ENCODE measurements at regions not wholly inside any gene's neighbourhood (a gene's known extent, or its start where the extent isn't known, plus 50 kb on each side); places are given as distances from the start of the nearest gene placed in this dataset.

DNA sequence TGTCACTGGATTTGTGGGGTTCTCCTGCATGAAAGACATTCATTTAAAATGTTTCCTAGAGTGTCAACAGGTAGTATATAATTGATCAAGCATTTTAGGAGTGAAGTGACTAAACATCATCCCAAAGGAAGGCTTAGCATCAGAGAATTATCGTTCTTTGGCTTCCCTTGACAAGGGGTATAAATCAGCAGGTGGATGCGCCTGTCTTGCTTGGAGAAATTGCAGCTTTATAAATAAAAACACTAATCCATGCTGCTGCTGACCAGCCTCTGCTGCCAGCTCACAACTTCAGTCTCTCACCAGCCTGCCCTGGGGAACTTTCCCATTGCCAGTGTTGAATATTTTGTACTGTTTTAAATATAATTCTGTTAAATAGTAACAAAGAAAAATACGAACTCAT is 1184.7 kb upstream of the TENM4 start:
- no peak for DNase-seq

DNA sequence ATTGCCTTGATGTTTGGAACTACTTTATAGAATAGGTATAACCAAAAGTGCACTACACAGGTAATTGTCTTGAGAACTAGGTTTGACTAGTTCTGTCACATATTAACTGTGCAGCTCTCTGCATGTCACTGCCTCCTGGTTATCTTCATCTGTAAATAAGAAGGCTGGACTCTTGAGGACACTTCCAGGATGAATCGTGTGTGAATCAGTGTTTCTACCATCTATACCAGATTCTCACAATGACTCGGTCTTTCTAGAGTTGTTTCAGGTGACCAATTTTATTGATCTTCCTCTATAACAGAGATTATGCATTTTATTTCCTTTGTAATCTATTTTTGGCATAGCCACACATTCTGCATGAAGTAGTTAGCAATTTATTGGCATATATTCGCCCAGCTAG is 1181.0 kb upstream of the TENM4 start:
- no peak for DNase-seq

DNA sequence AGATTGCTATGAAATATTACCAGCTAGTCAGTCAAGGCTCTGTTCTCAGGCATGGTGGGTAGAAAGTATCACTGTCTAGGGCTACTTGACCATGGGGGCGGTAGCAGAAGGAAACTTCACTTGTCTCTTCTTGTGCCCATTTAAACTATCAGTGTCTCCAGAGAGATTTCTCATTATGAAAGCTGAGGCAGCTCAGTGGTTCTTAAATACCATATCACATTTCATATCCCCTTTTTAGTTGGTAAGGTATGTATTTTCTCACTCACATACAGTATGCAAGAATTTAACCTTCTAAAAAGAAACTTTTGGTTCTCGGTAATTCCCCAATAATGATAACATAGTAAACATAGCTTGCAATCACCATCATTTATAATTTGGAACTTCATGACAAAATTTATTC is 1180.0 kb upstream of the TENM4 start:
- no peak for DNase-seq

DNA sequence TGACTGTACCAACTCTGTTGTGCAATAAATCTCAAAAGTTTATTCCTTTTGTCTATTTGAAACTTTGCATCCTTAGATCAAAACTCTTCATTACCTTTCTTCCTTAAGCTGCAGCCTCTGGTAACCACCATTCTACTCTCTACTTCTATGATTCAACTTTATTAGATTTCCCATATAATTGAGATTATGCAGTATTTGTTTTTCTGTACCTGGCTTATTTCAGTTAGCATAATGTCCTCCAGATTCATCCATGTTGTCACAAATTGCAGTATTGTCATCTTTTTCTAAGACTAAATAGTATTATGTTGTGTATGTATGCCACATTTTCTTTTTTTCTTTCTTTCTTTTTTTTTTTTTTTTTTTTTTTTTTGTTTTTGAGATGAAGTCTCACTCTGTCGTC is 1176.3 kb upstream of the TENM4 start:
- DNase-seq, result no peak

DNA sequence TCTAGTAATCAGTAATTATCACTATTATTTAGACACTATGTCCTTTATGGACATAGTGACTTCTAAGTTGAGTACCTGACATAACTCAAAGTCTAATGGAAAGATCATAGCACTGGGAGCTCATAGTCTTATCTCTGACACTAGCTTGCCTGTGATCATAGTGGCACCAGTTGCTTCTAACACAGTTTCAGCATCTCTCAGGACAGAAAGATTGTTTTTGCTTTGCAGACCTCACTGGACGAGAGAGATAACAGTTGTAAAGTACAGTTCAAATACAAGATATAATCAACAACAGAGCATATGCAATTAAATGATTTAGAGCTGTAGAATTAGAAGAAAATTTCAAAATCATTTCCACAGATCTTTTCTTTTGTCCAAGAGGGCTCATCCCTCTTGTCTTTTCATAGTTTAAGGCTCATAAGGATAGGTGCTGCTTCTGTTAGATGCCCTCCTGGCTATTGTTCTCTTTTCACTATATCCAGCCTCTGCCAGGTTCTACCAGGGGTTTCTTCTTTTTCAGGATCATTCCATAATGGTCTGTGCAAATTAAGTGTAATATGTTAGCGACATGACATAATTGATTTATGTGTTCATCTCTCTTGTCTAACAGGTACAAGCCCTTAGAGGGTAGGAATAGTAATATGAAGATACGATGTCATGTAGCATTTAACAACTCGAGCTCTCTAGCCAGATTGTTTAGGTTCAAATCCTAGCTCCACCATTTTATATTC is 1175.4 kb upstream of the TENM4 start:
- DNase-seq, result no peak

DNA sequence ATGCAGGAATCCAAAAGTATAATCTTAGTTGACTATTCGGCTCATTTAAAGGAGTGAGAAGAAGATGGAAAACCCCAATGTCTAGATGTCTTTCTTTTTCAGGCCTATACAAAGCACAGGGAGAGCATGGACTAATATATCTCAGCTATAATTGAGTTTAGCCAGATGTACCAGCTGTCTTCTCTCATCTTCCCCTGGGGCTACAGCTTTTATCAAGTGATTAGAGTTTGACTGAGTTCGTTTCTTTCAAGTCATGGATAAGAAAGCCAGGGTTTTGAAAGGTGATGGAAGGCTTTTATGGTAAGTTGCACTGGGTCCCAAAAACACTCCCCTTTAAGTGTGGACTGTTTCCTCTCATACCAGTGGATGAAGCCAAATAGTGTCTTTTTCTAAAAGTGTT is 1172.8 kb upstream of the TENM4 start:
- DNase-seq, result no peak

DNA sequence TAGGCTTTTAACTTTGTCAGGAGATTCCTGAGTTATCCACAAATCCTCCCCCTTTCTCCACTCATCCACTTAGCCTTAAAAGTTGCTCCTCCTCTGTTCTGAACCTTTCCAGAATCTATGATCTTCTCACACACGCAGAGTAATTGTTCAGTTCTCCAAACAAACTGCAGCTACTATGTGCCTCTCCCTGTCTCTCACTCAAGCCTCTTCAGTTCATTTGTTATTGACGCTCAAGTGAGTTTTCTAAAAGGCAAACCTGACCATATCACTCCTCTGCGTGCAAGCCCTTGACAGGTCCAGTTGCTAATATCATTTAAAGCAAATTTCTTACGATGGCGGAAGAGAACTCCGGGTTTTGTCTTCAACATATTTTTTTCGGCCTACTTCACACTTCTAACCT is 1169.7 kb upstream of the TENM4 start:
- no peak for DNase-seq

DNA sequence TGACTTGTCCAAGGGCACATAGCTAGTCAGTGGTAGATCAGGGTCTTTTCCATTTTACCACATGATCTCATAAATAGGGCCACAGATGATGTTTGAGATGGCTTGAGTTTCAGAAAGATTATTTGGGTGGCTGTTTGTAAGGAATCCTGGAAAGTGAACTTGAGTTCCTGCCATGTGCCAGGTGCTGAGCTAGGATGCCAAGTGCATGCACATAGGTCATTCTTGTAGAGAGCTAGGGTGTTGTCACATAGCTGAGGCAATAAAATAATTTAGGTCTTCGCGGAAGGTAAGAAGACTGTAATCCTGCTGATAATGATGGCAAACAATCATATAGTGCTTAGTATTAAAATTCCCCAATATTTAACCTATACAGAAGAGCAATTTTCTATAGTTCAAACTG is 1162.6 kb upstream of the TENM4 start:
- no peak for DNase-seq

DNA sequence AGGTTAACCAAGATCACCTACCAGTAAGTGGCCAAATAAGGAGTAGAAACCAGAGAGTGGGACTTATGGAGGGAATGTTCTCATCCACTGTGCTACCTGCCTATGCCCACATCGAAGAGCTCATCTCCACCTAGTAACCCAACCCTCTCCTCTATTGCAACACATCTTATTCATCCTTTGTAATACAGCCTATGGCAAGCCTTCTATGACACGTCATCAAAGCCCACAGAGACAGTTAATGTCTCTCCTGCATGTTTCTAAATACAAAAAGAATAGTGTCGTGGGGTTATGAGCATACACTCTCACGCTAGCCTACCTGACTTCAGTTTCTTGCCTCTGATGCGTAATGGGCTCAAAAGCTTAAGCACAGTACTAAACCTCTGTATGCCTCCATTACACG is 1158.1 kb upstream of the TENM4 start:
- no peak for DNase-seq

DNA sequence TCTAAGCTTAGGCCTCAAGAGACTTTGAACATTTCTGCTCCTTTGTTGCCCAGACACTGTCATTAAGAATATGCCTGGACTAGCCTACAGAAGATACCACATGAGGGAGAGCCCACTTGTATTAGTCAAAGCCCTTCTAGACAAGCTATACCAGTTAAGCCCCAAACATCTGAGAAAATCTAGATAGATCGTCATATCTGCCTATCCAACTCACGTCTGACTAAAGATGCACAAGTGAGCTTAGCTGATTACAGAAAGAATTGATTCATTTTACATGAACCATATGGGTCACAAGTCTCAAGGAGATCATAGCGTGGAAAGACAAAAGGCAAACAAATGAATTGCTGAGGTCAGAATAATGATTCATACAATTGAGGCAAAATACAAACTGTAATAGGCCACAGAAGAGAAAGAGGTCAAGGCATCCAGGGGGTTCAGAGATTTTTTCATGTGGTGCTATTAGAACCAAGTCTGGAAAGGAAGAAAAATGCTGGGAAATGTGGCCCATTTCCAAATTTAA is 1155.5 kb upstream of the TENM4 start:
- DNase-seq, result no peak

DNA sequence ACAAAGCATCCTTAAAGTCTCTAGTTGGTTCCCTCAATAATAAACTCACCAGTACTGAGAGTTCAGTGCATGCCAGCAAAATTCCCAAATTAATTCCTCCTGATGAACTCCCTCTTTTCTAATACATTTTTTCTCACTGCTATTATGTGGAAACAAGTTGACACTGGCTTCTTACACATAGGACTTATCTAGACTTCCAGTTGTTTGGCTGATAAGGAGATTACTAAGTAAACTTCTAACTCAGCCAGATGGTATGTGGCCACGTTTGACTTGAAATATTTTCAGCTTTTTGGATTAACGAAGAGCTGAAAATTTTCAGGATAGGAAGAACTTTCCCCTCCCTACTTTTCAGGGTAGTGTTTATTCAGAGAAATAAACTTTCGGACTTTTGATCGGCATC is 1154.2 kb upstream of the TENM4 start:
- DNase-seq, result no peak

DNA sequence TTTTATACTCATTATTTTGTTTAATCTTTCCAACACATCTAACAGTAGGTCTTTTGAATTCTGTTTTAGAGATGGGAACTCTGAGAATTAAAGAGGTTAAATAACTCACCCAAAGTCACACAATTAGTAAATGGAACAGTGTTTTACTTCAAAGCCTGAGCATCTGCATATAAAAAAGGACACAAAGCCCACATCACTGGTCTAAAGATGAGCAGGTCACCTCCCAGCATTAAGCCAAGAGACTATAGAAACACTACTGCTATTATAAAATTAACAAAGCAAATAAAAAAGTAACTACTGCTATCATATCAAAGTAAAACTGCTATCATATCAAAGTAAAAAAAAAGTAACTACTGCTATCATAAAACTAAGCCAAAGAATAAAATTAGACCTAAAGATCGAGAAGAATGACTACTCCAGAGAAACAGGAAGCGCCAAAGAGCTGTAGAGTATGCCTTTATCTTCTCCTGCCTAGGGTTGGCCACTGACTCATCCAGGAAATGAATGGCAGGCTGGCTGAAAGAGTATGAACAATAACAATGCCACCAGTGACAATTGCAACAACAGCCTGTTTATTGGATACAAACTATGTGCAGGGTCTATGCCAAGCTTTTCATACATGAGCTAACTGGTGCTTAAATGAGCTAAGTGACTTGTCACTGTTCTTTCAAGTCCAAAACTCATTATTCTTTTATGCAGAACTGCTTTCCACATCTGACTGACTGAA is 1153.0 kb upstream of the TENM4 start:
- no peak for DNase-seq

DNA sequence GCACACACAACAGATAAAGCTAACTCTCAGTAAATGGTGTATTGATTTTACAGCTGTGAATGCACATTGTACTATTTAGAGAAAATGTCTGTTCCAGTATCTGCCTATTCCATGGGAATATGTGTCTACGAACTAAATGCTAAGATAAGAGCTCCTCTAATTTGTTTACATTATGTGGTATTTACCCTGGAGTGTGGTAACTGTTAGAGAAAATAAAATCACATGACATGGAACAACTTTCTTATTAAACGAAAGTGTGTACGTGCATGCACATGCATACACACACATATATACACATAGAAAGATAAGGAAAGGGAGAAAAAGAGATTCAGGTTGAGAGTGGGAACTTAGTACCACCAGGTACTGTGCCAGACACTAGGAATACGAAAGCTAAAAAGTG is 1151.7 kb upstream of the TENM4 start:
- DNase-seq, result no peak

DNA sequence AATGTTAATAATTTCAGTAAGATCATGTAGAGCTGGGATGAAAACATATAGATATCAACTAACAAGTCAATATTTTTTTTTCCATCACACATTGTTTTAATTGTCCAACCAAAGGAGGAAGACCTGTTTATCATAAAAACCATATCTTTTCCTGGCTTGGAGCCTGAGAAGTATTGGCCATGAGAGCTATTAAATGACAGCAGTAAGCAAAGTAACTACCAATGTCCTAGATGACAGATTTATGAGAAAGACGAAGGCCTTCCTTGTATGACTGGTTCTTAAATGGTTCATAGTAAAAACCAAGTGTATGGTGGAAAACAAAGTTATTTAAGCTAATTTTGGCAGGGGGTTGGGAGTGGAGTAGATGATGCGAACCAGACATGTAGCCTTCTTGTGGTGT is 1147.1 kb upstream of the TENM4 start:
- no peak for DNase-seq

DNA sequence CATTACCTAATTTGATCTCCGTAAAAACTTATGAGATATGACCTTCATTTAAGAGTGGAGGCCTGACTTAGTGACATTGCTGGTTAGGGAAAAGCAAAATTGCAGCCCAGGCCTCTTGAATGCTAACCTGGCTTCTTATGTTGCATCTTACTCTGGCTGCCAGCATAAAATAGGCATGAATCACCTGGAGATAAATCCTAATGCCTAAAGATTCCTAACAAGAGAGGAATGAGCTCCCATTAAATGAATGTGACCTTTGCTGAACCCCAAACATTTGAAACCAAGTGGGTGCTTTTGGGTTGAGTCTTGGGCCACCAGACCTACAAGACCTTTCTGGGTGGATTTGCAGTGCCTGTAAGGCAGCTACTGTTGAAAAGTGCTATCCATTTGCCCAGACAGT is 1145.6 kb upstream of the TENM4 start:
- DNase-seq, result no peak

DNA sequence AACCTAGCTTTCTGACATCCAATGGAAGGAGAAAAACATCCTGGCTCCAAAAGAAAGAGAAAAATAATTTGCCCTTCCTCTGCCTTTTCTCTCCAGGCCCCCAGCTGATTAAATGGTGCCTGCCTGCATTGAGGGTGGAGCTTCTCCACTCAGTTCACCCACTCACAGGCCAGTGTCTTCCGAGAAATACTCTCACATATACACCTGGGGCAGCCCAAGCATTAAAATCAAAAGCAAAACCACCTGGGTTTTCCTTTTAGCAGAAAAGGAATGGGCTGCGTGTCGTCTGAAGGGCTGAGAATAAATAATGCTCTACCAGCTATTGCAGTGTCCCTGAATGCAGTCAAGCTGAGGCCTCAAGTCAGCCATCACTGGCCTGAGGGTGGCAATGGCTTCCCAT is 1143.8 kb upstream of the TENM4 start:
- no peak for DNase-seq

DNA sequence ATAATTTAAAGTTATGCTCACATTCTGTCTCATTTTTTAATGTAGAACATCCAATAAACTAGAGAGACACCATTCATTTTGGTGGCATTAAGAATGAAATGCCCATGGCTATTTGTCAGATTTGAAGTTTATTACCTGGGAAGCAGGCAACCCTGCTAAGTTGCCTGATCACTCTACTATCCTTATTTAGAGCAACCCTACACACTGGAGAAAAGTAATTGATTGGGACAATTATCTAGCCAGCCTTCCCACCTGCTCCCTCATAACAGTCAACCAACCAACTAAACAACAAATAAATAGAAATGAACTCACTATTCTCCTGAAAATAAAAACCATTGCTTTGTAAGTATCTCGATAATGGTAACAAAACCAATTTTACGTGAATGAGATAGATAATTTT is 1129.0 kb upstream of the TENM4 start:
- DNase-seq, result no peak

DNA sequence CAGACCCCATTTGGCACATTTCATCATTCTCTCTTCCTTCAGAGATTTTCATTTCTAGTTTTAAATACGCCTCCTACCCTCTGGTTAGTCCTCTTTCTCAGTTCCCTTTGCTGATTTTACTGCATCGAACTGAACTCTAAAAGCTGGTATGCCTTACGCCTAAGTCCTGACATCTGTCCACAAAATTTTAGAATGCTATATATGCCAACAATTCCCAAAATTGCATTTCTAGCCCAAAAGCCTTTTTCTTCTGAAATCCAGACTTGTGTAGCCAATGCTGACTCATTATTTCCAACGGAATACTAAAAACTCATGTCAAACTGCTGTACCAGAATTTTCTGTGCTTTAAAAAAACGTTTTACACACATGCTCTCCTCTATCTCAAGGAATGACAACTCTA is 1124.4 kb upstream of the TENM4 start:
- no peak for DNase-seq

DNA sequence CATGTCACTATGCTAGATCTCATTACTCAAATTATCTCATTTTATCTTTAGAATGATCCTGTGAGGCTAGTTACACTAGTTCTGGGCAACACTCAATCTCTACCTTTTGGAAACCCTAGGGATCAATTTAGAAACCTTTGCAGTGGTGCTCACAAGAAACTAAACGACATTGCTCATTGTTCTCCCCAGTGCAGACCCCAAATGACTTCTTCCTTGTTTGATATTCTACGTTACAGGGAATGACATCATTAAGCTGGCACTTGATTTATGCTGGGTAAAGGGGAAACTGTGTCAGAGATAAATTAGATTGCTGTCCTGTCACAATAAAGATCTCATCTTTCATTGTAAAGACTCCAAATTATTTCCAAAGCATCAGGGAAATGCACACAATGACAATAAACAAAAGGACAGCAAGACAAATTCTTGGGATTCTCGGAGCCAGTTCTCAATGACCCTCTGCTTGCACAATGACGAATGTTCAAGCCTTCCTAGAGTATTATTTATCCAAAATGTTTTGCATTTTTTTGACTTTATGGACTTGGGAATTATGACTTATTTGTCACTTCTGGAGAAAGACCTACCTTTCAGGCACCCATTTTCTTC is 1121.8 kb upstream of the TENM4 start:
- no peak for DNase-seq

DNA sequence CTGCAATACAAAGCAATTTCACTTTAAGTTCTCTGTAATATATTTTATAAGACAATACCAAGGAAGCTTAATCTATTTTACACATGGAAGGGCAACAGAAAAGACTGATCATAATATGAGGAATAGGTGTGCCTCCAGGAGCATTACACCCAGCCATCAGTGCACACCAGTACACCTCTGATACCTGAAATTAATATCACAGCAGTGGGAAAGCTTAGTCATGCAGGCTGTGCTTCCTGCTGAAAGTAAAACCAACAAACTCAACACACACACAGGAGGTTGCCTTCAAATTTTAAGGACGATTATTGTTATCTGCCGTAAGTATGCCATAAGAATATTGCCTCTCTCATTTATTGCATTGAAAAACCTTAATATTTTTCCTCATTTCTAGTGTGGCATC is 1119.1 kb upstream of the TENM4 start:
- DNase-seq, result no peak

DNA sequence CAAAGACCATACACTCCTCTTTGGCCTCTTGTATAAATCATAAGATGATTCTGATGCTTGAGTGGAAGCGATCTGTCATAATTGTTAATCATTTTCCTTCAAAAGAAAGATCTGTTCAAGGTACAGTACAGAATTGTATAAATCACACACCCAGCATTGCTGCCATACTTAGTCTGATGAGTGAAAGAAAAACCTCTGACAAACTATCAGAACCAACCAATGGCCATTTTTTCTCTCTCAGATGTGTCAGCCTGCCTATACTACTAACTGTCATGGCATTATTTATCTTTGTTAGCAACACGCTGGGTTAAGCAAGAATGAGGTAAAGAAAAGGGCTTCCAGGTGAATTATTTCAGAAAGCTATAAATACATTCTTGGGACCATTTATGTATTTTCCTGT is 1112.7 kb upstream of the TENM4 start:
- DNase-seq, result no peak

DNA sequence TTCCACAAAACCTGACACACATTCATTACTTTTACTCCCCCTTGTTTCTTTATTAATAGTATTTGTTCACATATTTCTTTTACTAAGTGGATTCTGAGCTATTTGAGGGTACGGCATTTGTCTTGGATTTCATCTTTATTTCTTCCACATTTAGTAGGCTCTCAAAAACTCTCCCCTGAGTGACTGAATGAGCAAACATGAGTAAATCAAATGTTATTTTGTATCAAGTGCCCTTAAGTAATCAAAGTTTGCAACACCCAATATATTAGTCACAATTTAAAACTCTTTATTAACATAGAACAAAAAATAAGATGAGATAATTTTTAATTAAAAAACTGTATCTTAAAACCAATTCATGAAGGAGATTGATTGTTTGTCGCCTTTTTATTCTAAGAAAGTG is 1101.9 kb upstream of the TENM4 start:
- no peak for DNase-seq

DNA sequence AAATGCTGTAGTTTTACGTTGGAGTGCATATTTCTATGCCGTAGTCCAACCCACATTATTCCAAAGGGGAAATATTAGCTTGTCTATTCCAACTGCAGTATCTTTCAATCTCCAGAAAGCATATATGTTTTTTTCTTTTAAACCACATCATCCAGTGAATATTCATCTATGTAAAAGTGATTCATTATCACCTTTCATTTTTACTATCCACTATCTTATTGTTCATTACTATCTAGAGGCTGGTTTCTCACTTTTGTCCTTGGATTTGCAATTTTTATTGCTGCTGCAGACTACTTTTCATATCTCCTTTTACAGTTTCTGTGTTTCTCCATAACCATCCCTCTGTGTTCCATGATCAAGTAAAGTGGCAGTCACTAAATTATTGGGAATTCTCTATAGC is 1097.2 kb upstream of the TENM4 start:
- no peak for DNase-seq

DNA sequence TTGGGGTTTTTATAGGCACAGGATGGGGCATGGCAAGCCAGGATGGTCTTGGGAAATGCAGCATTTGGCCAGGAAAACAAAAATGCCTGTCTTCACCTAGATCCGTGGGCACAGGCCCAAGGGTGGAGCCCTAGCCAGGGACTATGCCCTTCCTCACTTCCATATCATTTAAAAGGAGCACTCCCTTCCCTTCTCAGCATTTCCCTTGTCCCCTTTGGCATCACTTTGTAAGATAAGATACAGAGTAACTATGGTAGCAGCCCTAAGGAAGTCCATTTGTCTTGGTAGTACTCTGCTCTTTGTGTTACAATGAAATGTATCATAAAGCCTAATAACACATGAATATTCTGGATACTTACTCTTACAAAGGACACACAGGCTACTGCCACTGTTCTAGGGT is 1092.6 kb upstream of the TENM4 start:
- DNase-seq, result no peak
